ENCODE measurements at regions not wholly inside any gene's neighbourhood (a gene's known extent, or its start where the extent isn't known, plus 50 kb on each side); places are given as distances from the start of the nearest gene placed in this dataset.

GRCh38 chr12:88753707-88754106, 173.4 kb upstream of the KITLG start:
- H3K9ac ChIP-seq = no peak overlapping the region
- no peak overlapping the region for H2AFZ ChIP-seq (ENCODE audit: low read depth)
- H3K79me2 ChIP-seq (ENCODE audit: insufficient read depth, low read depth) = no peaks in the 10 kb centered on the region
- H3K4me3 ChIP-seq (IDR thresholded peaks at IDR 0.05; ENCODE audit: insufficient read depth, low read depth, low read length) = no peak overlapping the region
- H3K4me1 ChIP-seq (ENCODE audit: low read depth, poor library complexity, severe bottlenecking) = no peaks in the 10 kb centered on the region
- TF ChIP-seq CTCF (conservative IDR thresholded peaks at IDR 0.05; ENCODE audit: low read depth, low read length) = no peak
- no peak overlapping the region for H3K27ac ChIP-seq
- no peaks in the 10 kb centered on the region for H3K36me3 ChIP-seq (ENCODE audit: insufficient read depth)
- H4K20me1 ChIP-seq (ENCODE audit: insufficient read depth) = no peaks in the 10 kb centered on the region
- H3K27me3 ChIP-seq (ENCODE audit: insufficient read depth, low read depth) = no peaks in the 10 kb centered on the region
- no peak overlapping the region for H3K4me2 ChIP-seq

GRCh38 chr12:88753066-88753465, 172.8 kb upstream of the KITLG start:
- H2AFZ ChIP-seq (ENCODE audit: low read depth) = no peak overlapping the region
- no peak for TF ChIP-seq CTCF (conservative IDR thresholded peaks at IDR 0.05; ENCODE audit: low read depth, low read length)
- no peaks in the 10 kb centered on the region for H3K4me1 ChIP-seq (ENCODE audit: low read depth, poor library complexity, severe bottlenecking)
- H3K79me2 ChIP-seq (ENCODE audit: insufficient read depth, low read depth) = no peaks in the 10 kb centered on the region
- no peaks in the 10 kb centered on the region for H4K20me1 ChIP-seq (ENCODE audit: insufficient read depth)
- H3K9ac ChIP-seq = no peak overlapping the region
- no peak overlapping the region for H3K4me2 ChIP-seq
- H3K4me3 ChIP-seq (IDR thresholded peaks at IDR 0.05; ENCODE audit: insufficient read depth, low read depth, low read length) = no peak overlapping the region
- no peaks in the 10 kb centered on the region for H3K36me3 ChIP-seq (ENCODE audit: insufficient read depth)
- H3K27ac ChIP-seq = no peak overlapping the region
- no peaks in the 10 kb centered on the region for H3K27me3 ChIP-seq (ENCODE audit: insufficient read depth, low read depth)

- H3K4me1 ChIP-seq (ENCODE audit: low read depth, poor library complexity, severe bottlenecking) = no peaks in the 10 kb centered on the region
- H2AFZ ChIP-seq (ENCODE audit: low read depth) = no peak overlapping the region
- no peak overlapping the region for H3K4me2 ChIP-seq
- TF ChIP-seq CTCF (conservative IDR thresholded peaks at IDR 0.05; ENCODE audit: low read depth, low read length) = no peak
- no peak overlapping the region for H3K4me3 ChIP-seq (IDR thresholded peaks at IDR 0.05; ENCODE audit: insufficient read depth, low read depth, low read length)
- H3K9ac ChIP-seq = no peak overlapping the region
- H4K20me1 ChIP-seq (ENCODE audit: insufficient read depth) = no peaks in the 10 kb centered on the region
- H3K79me2 ChIP-seq (ENCODE audit: insufficient read depth, low read depth) = no peaks in the 10 kb centered on the region
- no peak overlapping the region for H3K27ac ChIP-seq
- H3K27me3 ChIP-seq (ENCODE audit: insufficient read depth, low read depth) = no peaks in the 10 kb centered on the region
- H3K36me3 ChIP-seq (ENCODE audit: insufficient read depth) = no peaks in the 10 kb centered on the region
Measured at GRCh38 chr12:88752183-88752582, 171.9 kb upstream of the KITLG start.

GRCh38 chr12:88750867-88751543, 170.7 kb upstream of the KITLG start:
- Histone ChIP-seq H3K4me2 (no peak overlapping the region), H3K27ac (no peak overlapping the region), H4K20me1 (ENCODE audit: insufficient read depth) (no peaks in the 10 kb centered on the region), H3K79me2 (ENCODE audit: insufficient read depth, low read depth) (no peaks in the 10 kb centered on the region), H3K27me3 (ENCODE audit: insufficient read depth, low read depth) (no peaks in the 10 kb centered on the region), H2AFZ (ENCODE audit: low read depth) (no peak overlapping the region), H3K4me3 (IDR thresholded peaks at IDR 0.05; ENCODE audit: insufficient read depth, low read depth, low read length) (no peak overlapping the region), H3K36me3 (ENCODE audit: insufficient read depth) (no peaks in the 10 kb centered on the region), H3K4me1 (ENCODE audit: low read depth, poor library complexity, severe bottlenecking) (no peaks in the 10 kb centered on the region), H3K9ac (no peak overlapping the region)
- TF ChIP-seq CTCF (conservative IDR thresholded peaks at IDR 0.05; ENCODE audit: low read depth, low read length) = no peak
